Loucy (cell line): ENCODE measurements at regions not wholly inside any gene's neighbourhood (a gene's known extent, or its start where the extent isn't known, plus 50 kb on each side); places are given as distances from the start of the nearest gene placed in this dataset.

Source experiments
- CTCF ChIP-seq: fragments of 200-600 bp; sonication (generic); conservative IDR thresholded peaks from 2 replicates; pipeline ENCODE4 v1.5.1; 2014; ENCODE audit warnings: mild to moderate bottlenecking, antibody characterized with exemption, low read length
- EZH2phosphoT487 ChIP-seq: fragments of 200-600 bp; IDR thresholded peaks from 2 replicates; pipeline ENCODE4 v1.6.1; 2018; ENCODE audit warnings: antibody characterized with exemption, mild to moderate bottlenecking, moderate library complexity, borderline replicate concordance

- no peak for TF ChIP-seq CTCF
- no peak for TF ChIP-seq EZH2phosphoT487
Observed at GRCh38 chr2:51231071-51231470, 199.1 kb upstream of the NRXN1 start.
